HEK293 (cell line): ENCODE measurements at regions not wholly inside any gene's neighbourhood (a gene's known extent, or its start where the extent isn't known, plus 50 kb on each side); places are given as distances from the start of the nearest gene placed in this dataset.

Experiments used
- CTCF ChIA-PET: fragments of 350-600 bp; formaldehyde crosslinking; extraction: SDS; loops from one replicate; lab custom pipeline; 2021; ENCODE audit warnings: antibody characterized with exemption; lab: Yijun Ruan, JAX
- POLR2A ChIA-PET: fragments of 300-600 bp; formaldehyde crosslinking; extraction: SDS; loops from one replicate; lab custom pipeline; 2020; ENCODE audit warnings: antibody characterized with exemption, inconsistent platforms; lab: Yijun Ruan, JAX
- H3K27ac ChIP-seq: fragments of 200-500 bp; sonication (Bioruptor generic); 2 replicates; pipeline ENCODE4 v1.5.1; 2014; ENCODE audit warnings: low read depth, low read length, control low read depth, inconsistent platforms; ENCODE audit errors: extremely low read depth
- H3K36me3 ChIP-seq, 2 experiments: fragments of 200-500 bp in 1 of 2; sonication (Bioruptor generic) in 1 of 2; 1 replicate in 1 of 2; 2 replicates in 1 of 2; pipeline ENCODE4 v1.5.1; 2014 to 2017; ENCODE audit warnings: inconsistent platforms in 2 of 2, low read length in 2 of 2; ENCODE audit not compliant: control insufficient read depth in 2 of 2, insufficient read depth in 1 of 2
- H3K4me1 ChIP-seq: fragments of 200-500 bp; sonication (Bioruptor generic); 2 replicates; pipeline ENCODE4 v1.5.1; 2014; ENCODE audit warnings: mild to moderate bottlenecking, low read length, inconsistent platforms; ENCODE audit not compliant: control insufficient read depth, insufficient read depth
- H3K4me3 ChIP-seq: 2 replicates; pipeline ENCODE4 v1.5.1; 2011; ENCODE audit warnings: low read depth, mild to moderate bottlenecking, control low read depth, low read length, moderate library complexity
- H3K9me3 ChIP-seq: fragments of 200-500 bp; sonication (Bioruptor generic); 2 replicates; pipeline ENCODE4 v1.5.1; 2014; ENCODE audit warnings: low read depth, low read length, inconsistent platforms; ENCODE audit not compliant: control insufficient read depth, insufficient read depth
- GLI2 ChIP-seq: fragments of 450-650 bp; formaldehyde crosslinking; IDR thresholded peaks from 2 replicates; pipeline ENCODE4; 2017; ENCODE audit warnings: missing biosample characterization, missing genetic modification characterization, low read depth, borderline replicate concordance
- GLIS2 ChIP-seq: fragments of 450-650 bp; formaldehyde crosslinking; IDR thresholded peaks from 2 replicates; pipeline ENCODE4 v1.5.1; 2016; ENCODE audit warnings: missing biosample characterization, missing genetic modification characterization
- PBX3 ChIP-seq: sonication (generic); formaldehyde crosslinking; IDR thresholded peaks from 2 replicates; pipeline ENCODE4 v1.8.1; 2022; ENCODE audit warnings: mild to moderate bottlenecking, moderate library complexity, missing genetic modification reagents
- PRDM10 ChIP-seq: fragments of 450-650 bp; formaldehyde crosslinking; IDR thresholded peaks from 2 replicates; pipeline ENCODE4 v1.5.1; 2016; ENCODE audit warnings: missing biosample characterization, missing genetic modification characterization
- SCRT2 ChIP-seq: fragments of 450-650 bp; formaldehyde crosslinking; IDR thresholded peaks from 2 replicates; pipeline ENCODE4 v1.5.1; 2016; ENCODE audit warnings: missing biosample characterization, missing genetic modification characterization
- ZBTB26 ChIP-seq: fragments of 450-650 bp; formaldehyde crosslinking; optimal IDR thresholded peaks from 2 replicates; pipeline ENCODE3; 2016; ENCODE audit warnings: missing biosample characterization, mild to moderate bottlenecking, missing genetic modification characterization
- ZBTB7A ChIP-seq: fragments of 450-650 bp; formaldehyde crosslinking; IDR thresholded peaks from 2 replicates; pipeline ENCODE4 v1.5.1; 2016; ENCODE audit warnings: low read depth, missing biosample characterization, missing genetic modification characterization
- ZFHX2 ChIP-seq: fragments of 450-650 bp; formaldehyde crosslinking; conservative IDR thresholded peaks from 2 replicates; pipeline ENCODE4 v1.5.1; 2016; ENCODE audit warnings: missing biosample characterization, missing genetic modification characterization
- ZFP41 ChIP-seq: fragments of 450-650 bp; formaldehyde crosslinking; IDR thresholded peaks from 2 replicates; pipeline ENCODE4 v1.5.1; 2016; ENCODE audit warnings: missing biosample characterization, missing genetic modification characterization, borderline replicate concordance
- ZNF148 ChIP-seq: fragments of 450-650 bp; formaldehyde crosslinking; IDR thresholded peaks from 2 replicates; pipeline ENCODE4 v1.5.0; 2017; ENCODE audit warnings: missing biosample characterization, missing genetic modification characterization, borderline replicate concordance
- ZNF155 ChIP-seq: fragments of 450-650 bp; formaldehyde crosslinking; IDR thresholded peaks from 2 replicates; pipeline ENCODE4 v1.5.1; 2016; ENCODE audit warnings: missing biosample characterization, missing genetic modification characterization
- ZNF416 ChIP-seq: fragments of 450-650 bp; formaldehyde crosslinking; IDR thresholded peaks from 2 replicates; pipeline ENCODE4 v1.5.1; 2016; ENCODE audit warnings: missing biosample characterization, missing genetic modification characterization
- ZNF48 ChIP-seq: fragments of 450-650 bp; formaldehyde crosslinking; IDR thresholded peaks from 2 replicates; pipeline ENCODE4 v1.5.1; 2016; ENCODE audit warnings: missing biosample characterization, missing genetic modification characterization
- ZNF623 ChIP-seq: fragments of 450-650 bp; formaldehyde crosslinking; IDR thresholded peaks from 2 replicates; pipeline ENCODE4 v1.5.1; 2016; ENCODE audit warnings: missing biosample characterization, missing genetic modification characterization
- ZNF645 ChIP-seq: fragments of 450-650 bp; formaldehyde crosslinking; IDR thresholded peaks from 2 replicates; pipeline ENCODE4; 2016; ENCODE audit warnings: missing biosample characterization, missing genetic modification characterization
- ZNF76 ChIP-seq: fragments of 450-650 bp; formaldehyde crosslinking; IDR thresholded peaks from 2 replicates; pipeline ENCODE4; 2016; ENCODE audit warnings: low read depth, missing biosample characterization, missing genetic modification characterization, borderline replicate concordance

GRCh38 chr10:30546511-30546910, 83.0 kb downstream of the LYZL2 start:
- TF ChIP-seq ZNF48 (tag by site-specific recombination) (no peak), ZNF155 (tag by site-specific recombination) (no peak), PBX3 (no peak), ZFHX2 (tag by site-specific recombination) (no peak)
- TF ChIP-seq, all 188 proteins: peak for 0
- no peaks in the 10 kb centered on the region for H3K36me3 ChIP-seq
- H3K27ac ChIP-seq = no peak overlapping the region
- H3K4me1 ChIP-seq = no peaks in the 10 kb centered on the region
- ChIA-PET POLR2A (no interaction called here), CTCF (interaction anchor here (1.2 kb wide), 1 partner anchor 10 kb away, joined by 3 read pairs; no protein-coding TSS in a partner anchor)
- no peak overlapping the region for H3K4me3 ChIP-seq
- no peaks in the 10 kb centered on the region for H3K9me3 ChIP-seq

DNA sequence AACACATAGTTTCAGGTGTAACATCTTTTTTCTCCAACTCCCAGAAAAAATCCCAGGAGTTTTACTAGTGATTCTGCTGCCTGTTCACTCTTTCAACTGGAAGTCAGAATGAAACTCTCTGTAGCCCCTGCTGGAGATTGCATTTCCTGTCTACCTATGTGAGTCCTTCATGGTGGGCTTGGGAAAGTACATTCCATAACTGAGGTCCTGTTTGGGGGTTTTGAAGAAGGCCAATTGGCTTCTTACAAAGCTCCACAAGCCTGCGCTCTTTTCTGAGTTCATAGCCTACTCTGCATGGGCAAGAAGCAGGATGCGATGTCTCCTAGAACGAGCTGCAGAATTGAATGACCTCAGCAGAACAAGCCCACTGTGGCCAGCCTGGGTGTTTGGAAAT, 86.7 kb downstream of the LYZL2 start:
- Histone ChIP-seq H3K27ac (no peak overlapping the region), H3K9me3 (no peaks in the 10 kb centered on the region), H3K4me3 (no peak overlapping the region), H3K4me1 (no peaks in the 10 kb centered on the region), H3K36me3 (no peaks in the 10 kb centered on the region)
- ChIA-PET CTCF (interaction anchor here (0.9 to 1.0 kb wide), 2 partner anchors 39 to 48 kb away, joined by 3 to 4 read pairs; no protein-coding TSS in a partner anchor), POLR2A (no interaction called here)
- TF ChIP-seq ZFP41 (tag by site-specific recombination) (no peak), GLIS2 (no peak), ZNF623 (tag by site-specific recombination) (no peak)

GRCh38 chr10:30542001-30542894, 87.3 kb downstream of the LYZL2 start:
- H3K9me3 ChIP-seq = no peaks in the 10 kb centered on the region
- no peak overlapping the region for H3K4me3 ChIP-seq
- CTCF ChIA-PET = interaction anchor here (0.9 to 1.1 kb wide), 3 partner anchors 39 to 150 kb away, joined by 3 to 4 read pairs (median 3); no protein-coding TSS in a partner anchor
- H3K36me3 ChIP-seq = no peaks in the 10 kb centered on the region
- POLR2A ChIA-PET = no interaction called here
- H3K4me1 ChIP-seq = no peaks in the 10 kb centered on the region
- H3K27ac ChIP-seq = no peak overlapping the region
- TF ChIP-seq PRDM10 (tag by site-specific recombination) = no peak
- TF ChIP-seq GLI2 (tag by site-specific recombination) = no peak
- TF ChIP-seq ZNF148 (tag by site-specific recombination) = no peak
- TF ChIP-seq ZNF645 (tag by site-specific recombination) = no peak
- no peak for TF ChIP-seq ZFP41 (tag by site-specific recombination)
- TF ChIP-seq ZNF76 (tag by site-specific recombination) = no peak
- TF ChIP-seq PBX3 = no peak
- TF ChIP-seq ZBTB26 (tag by site-specific recombination) = no peak
- TF ChIP-seq SCRT2 (tag by site-specific recombination) = no peak
- TF ChIP-seq ZBTB7A (tag by site-specific recombination) = no peak
- TF ChIP-seq ZNF416 = no peak
